Mesendoderm (in vitro differentiated cells): ENCODE measurements at regions not wholly inside any gene's neighbourhood (a gene's known extent, or its start where the extent isn't known, plus 50 kb on each side); places are given as distances from the start of the nearest gene placed in this dataset.

Source experiments
- DNase-seq: peaks from one replicate; pipeline ENCODE4 v3.0.0; 2013
- H2AK5ac ChIP-seq: 2 replicates; pipeline ENCODE4 v1.6.1; 2013; ENCODE audit warnings: low read length, inconsistent platforms
- H2BK120ac ChIP-seq: 2 replicates; pipeline ENCODE4 v1.6.1; 2013; ENCODE audit warnings: low read depth, mild to moderate bottlenecking, low read length, moderate library complexity, mixed read lengths
- H2BK15ac ChIP-seq: replicated peaks from 2 replicates; pipeline ENCODE4 v1.6.1; 2013; ENCODE audit warnings: low read depth, mild to moderate bottlenecking, moderate library complexity
- H2BK5ac ChIP-seq: 2 replicates; pipeline ENCODE4 v1.6.1; 2013; ENCODE audit warnings: low read length, inconsistent platforms
- H3K18ac ChIP-seq: 2 replicates; pipeline ENCODE4 v1.6.1; 2013; ENCODE audit warnings: mild to moderate bottlenecking, low read length, mixed read lengths
- H3K23ac ChIP-seq: one replicate; pipeline ENCODE4 v1.6.1; 2013; ENCODE audit warnings: low read length
- H3K27ac ChIP-seq: 2 replicates; pipeline ENCODE4 v1.5.1; 2013; ENCODE audit warnings: low read depth, mild to moderate bottlenecking, inconsistent platforms, low read length, moderate library complexity
- H3K27me3 ChIP-seq: 2 replicates; pipeline ENCODE4 v1.6.1; 2013; ENCODE audit warnings: low read length, control low read depth, mild to moderate bottlenecking, inconsistent platforms; ENCODE audit not compliant: insufficient read depth, poor library complexity
- H3K36me3 ChIP-seq: 2 replicates; pipeline ENCODE4 v1.6.1; 2013; ENCODE audit warnings: low read length, inconsistent platforms; ENCODE audit not compliant: control insufficient read depth, insufficient read depth
- H3K4ac ChIP-seq: one replicate; pipeline ENCODE4 v1.6.1; 2013; ENCODE audit warnings: low read depth, mild to moderate bottlenecking, low read length, moderate library complexity
- H3K4me1 ChIP-seq: 2 replicates; pipeline ENCODE4 v1.6.1; 2013; ENCODE audit warnings: low read depth, low read length, inconsistent platforms; ENCODE audit not compliant: control insufficient read depth
- H3K4me2 ChIP-seq: 2 replicates; pipeline ENCODE4 v1.6.1; 2013; ENCODE audit warnings: low read length
- H3K4me3 ChIP-seq: 2 replicates; pipeline ENCODE4 v1.5.1; 2013; ENCODE audit warnings: mild to moderate bottlenecking, low read length
- H3K56ac ChIP-seq: one replicate; pipeline ENCODE4 v1.6.1; 2013; ENCODE audit warnings: low read length
- H3K79me1 ChIP-seq: 2 replicates; pipeline ENCODE4 v1.6.1; 2013; ENCODE audit warnings: low read length, inconsistent platforms
- H3K79me2 ChIP-seq: 2 replicates; pipeline ENCODE4 v1.6.1; 2013; ENCODE audit warnings: mild to moderate bottlenecking, low read length; ENCODE audit not compliant: control insufficient read depth, insufficient read depth
- H3K9ac ChIP-seq: 2 replicates; pipeline ENCODE4 v1.6.1; 2013; ENCODE audit warnings: low read length, inconsistent platforms
- H4K5ac ChIP-seq: one replicate; pipeline ENCODE4 v1.6.1; 2013; ENCODE audit warnings: low read length
- H4K8ac ChIP-seq: one replicate; pipeline ENCODE4 v1.6.1; 2013; ENCODE audit warnings: low read depth, mild to moderate bottlenecking, control low read depth, low read length, moderate library complexity
- WGBS: extraction: QIAGEN DNeasy Blood & Tissue Kit; methylation state at CpG from one replicate; pipeline ENCODE4 v1.1.7; 2013; ENCODE audit warnings: low lambda C conversion rate, missing lambda C conversion rate; ENCODE audit not compliant: insufficient coverage; ENCODE audit errors: extremely low coverage; 5-methylcytosine and 5-hydroxymethylcytosine counted together

GRCh38 chr12:85352016-85352415 is 72.0 kb downstream of the ALX1 start:
- no peaks in the 10 kb centered on the region for H3K27me3 ChIP-seq
- H4K5ac ChIP-seq, result no peak overlapping the region
- no peak overlapping the region for H3K56ac ChIP-seq
- H2BK120ac ChIP-seq, result no peak overlapping the region
- H4K8ac ChIP-seq, result no peak overlapping the region
- H3K4me2 ChIP-seq, result no peak overlapping the region
- no peak overlapping the region for H3K27ac ChIP-seq
- no peak overlapping the region for H3K4me3 ChIP-seq
- no peak overlapping the region for H3K9ac ChIP-seq
- no peaks in the 10 kb centered on the region for H3K79me1 ChIP-seq
- no peak overlapping the region for H3K23ac ChIP-seq
- no peaks in the 10 kb centered on the region for H3K36me3 ChIP-seq
- H3K4ac ChIP-seq, result no peak overlapping the region
- H3K4me1 ChIP-seq, result no peaks in the 10 kb centered on the region
- no peak overlapping the region for H3K18ac ChIP-seq
- peak; percentile 4 for DNase-seq
- no peak overlapping the region for H2AK5ac ChIP-seq
- no peak overlapping the region for H2BK15ac ChIP-seq
- H3K79me2 ChIP-seq, result no peaks in the 10 kb centered on the region
- H2BK5ac ChIP-seq, result no peak overlapping the region

GRCh38 chr12:85356596-85357385 is 76.8 kb downstream of the ALX1 start:
- Histone ChIP-seq H3K27me3 (no peaks in the 10 kb centered on the region), H3K4ac (no peak overlapping the region), H3K56ac (no peak overlapping the region), H3K23ac (no peak overlapping the region), H2BK15ac (no peak overlapping the region), H2AK5ac (no peak overlapping the region), H4K8ac (no peak overlapping the region), H3K79me1 (no peaks in the 10 kb centered on the region), H2BK120ac (no peak overlapping the region), H3K4me2 (no peak overlapping the region), H3K18ac (no peak overlapping the region), H4K5ac (no peak overlapping the region), H3K9ac (no peak overlapping the region), H3K4me3 (no peak overlapping the region), H3K36me3 (no peaks in the 10 kb centered on the region), H3K4me1 (no peaks in the 10 kb centered on the region), H3K79me2 (no peaks in the 10 kb centered on the region), H2BK5ac (no peak overlapping the region), H3K27ac (no peak overlapping the region)
- no CpG with 5 or more reads among the region's 3 CpGs for WGBS
- DNase-seq, result no peak

GRCh38 chr12:85357609-85358008 is 77.6 kb downstream of the ALX1 start:
- Histone ChIP-seq H3K56ac (no peak overlapping the region), H3K4me2 (no peak overlapping the region), H2BK120ac (no peak overlapping the region), H3K23ac (no peak overlapping the region), H3K4ac (no peak overlapping the region), H3K4me3 (no peak overlapping the region), H3K79me2 (no peaks in the 10 kb centered on the region), H3K27ac (no peak overlapping the region), H3K27me3 (no peaks in the 10 kb centered on the region), H3K36me3 (no peaks in the 10 kb centered on the region), H3K18ac (no peak overlapping the region), H3K79me1 (no peaks in the 10 kb centered on the region), H2AK5ac (no peak overlapping the region), H2BK5ac (no peak overlapping the region), H3K9ac (no peak overlapping the region), H4K8ac (no peak overlapping the region), H4K5ac (no peak overlapping the region), H3K4me1 (no peaks in the 10 kb centered on the region), H2BK15ac (no peak overlapping the region)
- DNase-seq, result no peak
- WGBS, result no CpG with 5 or more reads among the region's 1 CpG

GRCh38 chr12:85358715-85359114 is 78.7 kb downstream of the ALX1 start:
- Histone ChIP-seq H3K27ac (no peak overlapping the region), H4K8ac (no peak overlapping the region), H3K56ac (no peak overlapping the region), H3K36me3 (no peaks in the 10 kb centered on the region), H3K4ac (no peak overlapping the region), H3K4me3 (no peak overlapping the region), H3K79me2 (no peaks in the 10 kb centered on the region), H3K9ac (no peak overlapping the region), H4K5ac (no peak overlapping the region), H3K79me1 (no peaks in the 10 kb centered on the region), H2BK120ac (no peak overlapping the region), H2BK15ac (no peak overlapping the region), H2BK5ac (no peak overlapping the region), H3K18ac (no peak overlapping the region), H3K4me2 (no peak overlapping the region), H3K4me1 (no peaks in the 10 kb centered on the region), H2AK5ac (no peak overlapping the region), H3K27me3 (no peaks in the 10 kb centered on the region), H3K23ac (no peak overlapping the region)
- DNase-seq, result no peak
- no CpG with 5 or more reads among the region's 1 CpG for WGBS

- Histone ChIP-seq H2BK120ac (no peak overlapping the region), H3K4me3 (no peak overlapping the region), H4K5ac (no peak overlapping the region), H3K27me3 (no peaks in the 10 kb centered on the region), H3K4me1 (no peaks in the 10 kb centered on the region), H3K4me2 (no peak overlapping the region), H3K23ac (no peak overlapping the region), H3K9ac (no peak overlapping the region), H3K4ac (no peak overlapping the region), H3K27ac (no peak overlapping the region), H3K79me1 (no peaks in the 10 kb centered on the region), H3K79me2 (no peaks in the 10 kb centered on the region), H3K36me3 (no peaks in the 10 kb centered on the region), H3K18ac (no peak overlapping the region), H2BK5ac (no peak overlapping the region), H2AK5ac (no peak overlapping the region), H3K56ac (no peak overlapping the region), H4K8ac (no peak overlapping the region), H2BK15ac (no peak overlapping the region)
- no peak for DNase-seq
- no CpG with 5 or more reads among the region's 5 CpGs for WGBS
Measured at GRCh38 chr12:85363382-85364190, 83.6 kb downstream of the ALX1 start.
